Parathyroid adenoma (tissue), 2 donors: ENCODE measurements at regions not wholly inside any gene's neighbourhood (a gene's known extent, or its start where the extent isn't known, plus 50 kb on each side); places are given as distances from the start of the nearest gene placed in this dataset.
"Not testable (repeated sequence)": the region's sequence is repeated elsewhere in the genome, so short reads cannot be mapped to it uniquely, and the experiment has no call there.

Source experiments
- H2AFZ ChIP-seq: fragments of 300-600 bp; sonication (generic); one replicate; pipeline ENCODE4 v1.7.0; 2017; ENCODE audit warnings: antibody characterized with exemption, mild to moderate bottlenecking
- H3K27ac ChIP-seq: fragments of 300-600 bp; sonication (generic); one replicate; pipeline ENCODE4 v1.7.0; 2017
- H3K27me3 ChIP-seq: fragments of 300-600 bp; sonication (generic); one replicate; pipeline ENCODE4 v1.7.0; 2017; ENCODE audit warnings: low read length; ENCODE audit not compliant: control insufficient read depth, insufficient read depth
- H3K36me3 ChIP-seq: fragments of 300-600 bp; sonication (generic); one replicate; pipeline ENCODE4 v1.7.0; 2017; ENCODE audit warnings: low read length; ENCODE audit not compliant: control insufficient read depth, insufficient read depth
- H3K4me1 ChIP-seq: fragments of 300-600 bp; sonication (generic); one replicate; pipeline ENCODE4 v1.7.0; 2017; ENCODE audit warnings: control low read depth
- H3K4me2 ChIP-seq: fragments of 300-600 bp; sonication (generic); one replicate; pipeline ENCODE4 v1.7.0; 2017; ENCODE audit warnings: low read length
- H3K4me3 ChIP-seq: fragments of 300-600 bp; sonication (generic); one replicate; pipeline ENCODE4 v1.7.0; 2017; ENCODE audit warnings: low read depth, low read length
- H3K79me2 ChIP-seq: fragments of 300-600 bp; sonication (generic); one replicate; pipeline ENCODE4 v1.7.0; 2017; ENCODE audit warnings: control low read depth
- H3K9ac ChIP-seq: fragments of 300-600 bp; sonication (generic); one replicate; pipeline ENCODE4 v1.7.0; 2017; ENCODE audit warnings: mild to moderate bottlenecking
- H3K9me3 ChIP-seq: fragments of 300-600 bp; sonication (generic); one replicate; pipeline ENCODE4 v1.7.0; 2017; ENCODE audit warnings: low read length; ENCODE audit not compliant: control insufficient read depth
- TF ChIP-seq, protein P1 (sequence below): fragments of 300-600 bp; sonication (generic); IDR thresholded peaks from one replicate; pipeline ENCODE4 v1.7.0; 2017; ENCODE audit warnings: antibody characterized with exemption, mild to moderate bottlenecking
- donor health status: primary hyperparathyroidism.

DNA sequence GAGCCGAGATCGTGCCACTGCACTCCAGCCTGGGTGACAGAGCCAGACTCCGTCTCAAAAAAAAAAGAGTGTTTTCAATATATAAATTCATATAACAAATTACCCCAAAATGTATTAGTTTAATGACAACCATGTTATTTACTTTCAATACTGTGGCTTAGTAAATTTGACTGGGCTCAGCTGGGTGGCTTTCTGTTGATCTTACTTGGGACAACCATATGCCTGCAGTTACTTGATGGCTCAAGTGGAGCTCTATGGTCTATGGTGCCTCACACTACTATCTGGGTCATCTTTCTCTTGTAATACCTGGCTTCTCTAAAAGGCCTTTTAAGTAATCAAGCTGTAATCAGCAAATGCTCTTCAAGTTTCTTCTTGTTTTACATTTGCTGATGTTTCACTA, 341.5 kb upstream of the SPHKAP start:
- Histone ChIP-seq H3K4me3 (no peak overlapping the region), H3K9ac (no peak overlapping the region), H3K27ac (no peak overlapping the region), H3K36me3 (no peaks in the 10 kb centered on the region), H3K27me3 (no peaks in the 10 kb centered on the region), H3K9me3 (no peaks in the 10 kb centered on the region), H3K4me1 (no peaks in the 10 kb centered on the region), H3K79me2 (no peaks in the 10 kb centered on the region), H3K4me2 (no peak overlapping the region), H2AFZ (no peak overlapping the region)
- TF ChIP-seq, protein P1, sequence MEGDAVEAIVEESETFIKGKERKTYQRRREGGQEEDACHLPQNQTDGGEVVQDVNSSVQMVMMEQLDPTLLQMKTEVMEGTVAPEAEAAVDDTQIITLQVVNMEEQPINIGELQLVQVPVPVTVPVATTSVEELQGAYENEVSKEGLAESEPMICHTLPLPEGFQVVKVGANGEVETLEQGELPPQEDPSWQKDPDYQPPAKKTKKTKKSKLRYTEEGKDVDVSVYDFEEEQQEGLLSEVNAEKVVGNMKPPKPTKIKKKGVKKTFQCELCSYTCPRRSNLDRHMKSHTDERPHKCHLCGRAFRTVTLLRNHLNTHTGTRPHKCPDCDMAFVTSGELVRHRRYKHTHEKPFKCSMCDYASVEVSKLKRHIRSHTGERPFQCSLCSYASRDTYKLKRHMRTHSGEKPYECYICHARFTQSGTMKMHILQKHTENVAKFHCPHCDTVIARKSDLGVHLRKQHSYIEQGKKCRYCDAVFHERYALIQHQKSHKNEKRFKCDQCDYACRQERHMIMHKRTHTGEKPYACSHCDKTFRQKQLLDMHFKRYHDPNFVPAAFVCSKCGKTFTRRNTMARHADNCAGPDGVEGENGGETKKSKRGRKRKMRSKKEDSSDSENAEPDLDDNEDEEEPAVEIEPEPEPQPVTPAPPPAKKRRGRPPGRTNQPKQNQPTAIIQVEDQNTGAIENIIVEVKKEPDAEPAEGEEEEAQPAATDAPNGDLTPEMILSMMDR, result no peak

DNA sequence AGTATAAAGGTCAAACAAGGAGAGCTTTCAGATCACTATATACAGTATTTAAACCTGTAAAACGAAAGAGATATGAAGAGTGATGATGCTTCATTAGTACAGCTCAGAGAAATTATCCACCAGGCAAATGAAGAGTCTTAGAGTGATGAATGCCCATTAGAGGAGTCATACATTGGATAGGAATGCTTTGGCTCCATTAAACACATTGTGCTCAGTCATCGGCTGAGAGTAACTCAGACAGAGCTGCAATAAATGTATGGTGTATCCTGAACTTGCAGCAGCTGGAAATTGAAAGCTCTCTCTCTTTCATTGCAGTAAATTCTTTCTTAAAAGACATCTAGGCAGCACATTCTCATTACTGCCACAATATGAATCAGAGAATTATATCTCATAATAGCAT, 340.8 kb upstream of the SPHKAP start:
- TF ChIP-seq, protein P1, result no peak
- Histone ChIP-seq H3K36me3 (no peaks in the 10 kb centered on the region), H3K79me2 (no peaks in the 10 kb centered on the region), H2AFZ (no peak overlapping the region), H3K9me3 (no peaks in the 10 kb centered on the region), H3K4me1 (no peaks in the 10 kb centered on the region), H3K27ac (no peak overlapping the region), H3K27me3 (no peaks in the 10 kb centered on the region), H3K9ac (no peak overlapping the region), H3K4me2 (no peak overlapping the region), H3K4me3 (no peak overlapping the region)

DNA sequence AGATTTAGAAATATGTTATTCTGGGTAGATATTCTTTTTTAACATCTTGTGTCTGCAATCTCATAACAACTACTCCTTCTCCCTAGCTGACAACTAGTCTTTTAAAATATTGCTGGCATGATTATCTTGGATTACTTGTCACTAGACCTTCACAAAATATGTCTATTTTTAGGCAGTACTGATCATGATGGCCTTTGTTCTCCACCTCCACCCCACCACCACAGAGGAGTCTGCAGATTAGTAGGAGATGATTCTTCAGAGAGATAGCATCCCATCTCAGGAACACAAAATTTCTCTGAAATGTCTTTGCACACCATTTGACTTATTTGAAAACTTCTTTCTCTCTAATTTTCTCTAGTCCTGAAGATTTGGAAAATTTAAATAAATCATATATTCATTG, 338.1 kb upstream of the SPHKAP start:
- no peaks in the 10 kb centered on the region for H3K27me3 ChIP-seq
- H3K4me1 ChIP-seq, result no peaks in the 10 kb centered on the region
- no peak overlapping the region for H3K27ac ChIP-seq
- no peak overlapping the region for H3K9ac ChIP-seq
- H3K36me3 ChIP-seq, result no peaks in the 10 kb centered on the region
- H3K79me2 ChIP-seq, result no peaks in the 10 kb centered on the region
- no peak overlapping the region for H2AFZ ChIP-seq
- no peak overlapping the region for H3K4me2 ChIP-seq
- H3K4me3 ChIP-seq, result no peak overlapping the region
- H3K9me3 ChIP-seq, result no peaks in the 10 kb centered on the region
- TF ChIP-seq, protein P1, result no peak

DNA sequence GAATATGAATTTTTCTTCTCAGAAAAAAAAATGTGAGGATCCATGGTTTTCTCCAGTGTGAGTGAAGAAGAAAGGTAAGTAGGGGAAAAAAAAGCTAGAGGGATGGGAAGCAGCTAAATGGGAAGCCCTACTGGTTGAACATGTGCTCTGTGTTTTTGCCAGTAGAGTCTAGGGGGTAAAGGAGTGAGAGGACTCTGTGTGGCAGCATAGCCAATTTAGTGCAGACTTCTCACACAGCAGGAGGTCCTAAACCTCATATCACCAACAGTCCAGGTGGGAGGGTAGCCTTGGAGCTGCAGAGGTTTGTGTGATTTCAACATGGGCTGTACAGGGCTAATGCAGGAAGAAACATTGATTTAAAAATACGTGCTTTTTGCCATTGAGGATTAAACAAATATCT, 334.5 kb upstream of the SPHKAP start:
- TF ChIP-seq, protein P1, result no peak
- Histone ChIP-seq H3K4me2 (no peak overlapping the region), H3K79me2 (no peaks in the 10 kb centered on the region), H3K27ac (no peak overlapping the region), H3K9ac (no peak overlapping the region), H3K27me3 (no peaks in the 10 kb centered on the region), H2AFZ (no peak overlapping the region), H3K36me3 (no peaks in the 10 kb centered on the region), H3K4me3 (no peak overlapping the region), H3K4me1 (no peaks in the 10 kb centered on the region), H3K9me3 (no peaks in the 10 kb centered on the region)

DNA sequence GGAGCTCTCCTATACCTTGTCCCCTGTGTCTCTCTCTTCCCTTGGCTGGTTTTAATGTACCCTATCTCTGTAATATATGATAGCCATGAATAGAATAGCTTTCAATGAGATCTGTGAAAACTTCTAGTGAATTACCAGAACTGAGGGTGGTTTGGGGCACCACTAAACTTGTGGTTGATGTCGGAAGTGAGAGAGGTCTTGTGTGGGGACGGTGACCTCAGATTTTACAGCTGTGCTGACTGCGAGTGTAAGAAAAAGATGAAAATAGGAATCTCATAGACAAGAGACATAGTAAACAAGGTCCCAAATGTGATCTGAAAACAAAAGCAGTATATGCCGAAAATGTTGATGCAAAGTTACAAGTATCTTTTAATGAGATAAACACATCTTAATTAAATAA, 332.0 kb upstream of the SPHKAP start:
- not testable (repeated sequence) for H3K9me3 ChIP-seq, H3K27ac ChIP-seq, H3K27me3 ChIP-seq, H3K9ac ChIP-seq, H3K4me2 ChIP-seq, H2AFZ ChIP-seq, H3K36me3 ChIP-seq, H3K4me1 ChIP-seq, H3K79me2 ChIP-seq, H3K4me3 ChIP-seq
